RWPE1 (cell line): ENCODE measurements at regions not wholly inside any gene's neighbourhood (a gene's known extent, or its start where the extent isn't known, plus 50 kb on each side); places are given as distances from the start of the nearest gene placed in this dataset.

Experiments used
- CTCF ChIA-PET: fragments of 350-600 bp; sonication (Branson Sonifier 250); formaldehyde crosslinking; extraction: SDS; loops from one replicate; lab custom pipeline; 2021; lab: Yijun Ruan, JAX
- POLR2A ChIA-PET: fragments of 400-600 bp; formaldehyde crosslinking; extraction: SDS; loops from one replicate; lab custom pipeline; 2020; ENCODE audit warnings: antibody characterized with exemption; ENCODE audit not compliant: low non-redundant PET; lab: Yijun Ruan, JAX
- DNase-seq: peaks from one replicate; pipeline ENCODE4 v3.0.0; 2012; ENCODE audit warnings: low spot score
- H3K27ac ChIP-seq: fragments of 450-650 bp; 2 replicates; pipeline ENCODE4 v1.5.1; 2017
- CTCF ChIP-seq: fragments of 450-650 bp; conservative IDR thresholded peaks from 2 replicates; pipeline ENCODE4 v1.5.1; 2017; ENCODE audit warnings: low read depth, mild to moderate bottlenecking

GRCh38 chr1:222023025-222023424 is 281.1 kb upstream of the DUSP10 start:
- ChIA-PET POLR2A (no interaction called here), CTCF (interaction anchor here (0.6 kb wide), 2 partner anchors 273 to 545 kb away, joined by 3 to 5 read pairs; no protein-coding TSS in a partner anchor)
- TF ChIP-seq CTCF, result no peak
- H3K27ac ChIP-seq, result no peak overlapping the region
- no peak for DNase-seq

GRCh38 chr1:222021129-222021528 is 279.2 kb upstream of the DUSP10 start:
- no peak overlapping the region for H3K27ac ChIP-seq
- ChIA-PET POLR2A (no interaction called here), CTCF (no interaction called here)
- no peak for TF ChIP-seq CTCF
- no peak for DNase-seq

- POLR2A ChIA-PET, result no interaction called here
- no peak for TF ChIP-seq CTCF
- no peak for DNase-seq
- CTCF ChIA-PET, result interaction anchor here (0.6 kb wide), 1 partner anchor 859 kb away, joined by 3 read pairs; no protein-coding TSS in a partner anchor
- H3K27ac ChIP-seq, result no peak overlapping the region
Observed at GRCh38 chr1:222020553-222020952, 278.7 kb upstream of the DUSP10 start.

- ChIA-PET CTCF (interaction anchor here (1.0 kb wide), 1 partner anchor 541 kb away, joined by 3 read pairs; no protein-coding TSS in a partner anchor), POLR2A (no interaction called here)
- no peak for DNase-seq
- no peak overlapping the region for H3K27ac ChIP-seq
- TF ChIP-seq CTCF, result no peak
Observed at GRCh38 chr1:222019029-222019428, 277.1 kb upstream of the DUSP10 start.

- TF ChIP-seq CTCF, result no peak
- POLR2A ChIA-PET, result no interaction called here
- no peak overlapping the region for H3K27ac ChIP-seq
- CTCF ChIA-PET, result interaction anchor here (1.0 kb wide), 1 partner anchor 540 kb away, joined by 3 read pairs; no protein-coding TSS in a partner anchor
- no peak for DNase-seq
Observed at GRCh38 chr1:222018041-222018440, 276.2 kb upstream of the DUSP10 start.

- no peak overlapping the region for H3K27ac ChIP-seq
- DNase-seq, result no peak
- ChIA-PET POLR2A (no interaction called here), CTCF (interaction anchor here (0.5 to 1.5 kb wide), 3 partner anchors 11 to 151 kb away, joined by 3 to 6 read pairs (median 4); no protein-coding TSS in a partner anchor)
- no peak for TF ChIP-seq CTCF
Observed at GRCh38 chr1:222015686-222016085, 273.8 kb upstream of the DUSP10 start.

GRCh38 chr1:222014001-222014400 is 272.1 kb upstream of the DUSP10 start:
- ChIA-PET POLR2A (no interaction called here), CTCF (no interaction called here)
- TF ChIP-seq CTCF, result no peak
- no peak for DNase-seq
- no peak overlapping the region for H3K27ac ChIP-seq
